Esophagus squamous epithelium (tissue), 4 donors: ENCODE measurements at regions not wholly inside any gene's neighbourhood (a gene's known extent, or its start where the extent isn't known, plus 50 kb on each side); places are given as distances from the start of the nearest gene placed in this dataset.

ENCODE experiments used
- POLR2A ChIP-seq, 4 donors: fragments of 450-650 bp; IDR thresholded peaks; one replicate each; pipeline ENCODE4 v1.6.1; 2017; ENCODE audit warnings: antibody characterized with exemption in 4 of 4, mild to moderate bottlenecking in 4 of 4, moderate library complexity in 3 of 4
- TF ChIP-seq, protein P1 (sequence below), 6 experiments: fragments of 450-650 bp in 4 of 6; fragments of 200-600 bp in 2 of 6; sonication (generic) in 2 of 6; IDR thresholded peaks; one replicate each; pipeline ENCODE4 v1.5.1; 2016 to 2019; ENCODE audit warnings: antibody characterized with exemption in 6 of 6, mild to moderate bottlenecking in 4 of 6, moderate library complexity in 4 of 6

DNA sequence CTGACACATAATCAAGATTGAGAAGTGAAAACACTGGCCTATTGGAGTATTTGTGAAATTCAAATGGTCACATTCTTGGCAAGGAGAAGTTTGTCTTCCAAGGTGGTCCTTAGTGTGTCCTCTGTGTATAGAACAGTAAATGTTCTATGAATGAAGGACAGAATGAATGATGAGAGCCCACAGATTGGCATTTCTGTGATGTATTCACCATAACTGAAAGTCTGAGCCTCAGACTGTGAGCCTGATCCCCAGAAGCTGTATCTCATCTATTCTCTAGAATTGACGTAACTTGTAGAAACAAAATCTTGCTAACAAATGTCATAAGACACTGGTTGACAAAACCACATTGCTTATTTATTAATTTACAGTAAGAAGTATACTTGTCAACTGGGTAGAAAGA, 111.5 kb upstream of the ETV3 start:
- TF ChIP-seq, protein P1, sequence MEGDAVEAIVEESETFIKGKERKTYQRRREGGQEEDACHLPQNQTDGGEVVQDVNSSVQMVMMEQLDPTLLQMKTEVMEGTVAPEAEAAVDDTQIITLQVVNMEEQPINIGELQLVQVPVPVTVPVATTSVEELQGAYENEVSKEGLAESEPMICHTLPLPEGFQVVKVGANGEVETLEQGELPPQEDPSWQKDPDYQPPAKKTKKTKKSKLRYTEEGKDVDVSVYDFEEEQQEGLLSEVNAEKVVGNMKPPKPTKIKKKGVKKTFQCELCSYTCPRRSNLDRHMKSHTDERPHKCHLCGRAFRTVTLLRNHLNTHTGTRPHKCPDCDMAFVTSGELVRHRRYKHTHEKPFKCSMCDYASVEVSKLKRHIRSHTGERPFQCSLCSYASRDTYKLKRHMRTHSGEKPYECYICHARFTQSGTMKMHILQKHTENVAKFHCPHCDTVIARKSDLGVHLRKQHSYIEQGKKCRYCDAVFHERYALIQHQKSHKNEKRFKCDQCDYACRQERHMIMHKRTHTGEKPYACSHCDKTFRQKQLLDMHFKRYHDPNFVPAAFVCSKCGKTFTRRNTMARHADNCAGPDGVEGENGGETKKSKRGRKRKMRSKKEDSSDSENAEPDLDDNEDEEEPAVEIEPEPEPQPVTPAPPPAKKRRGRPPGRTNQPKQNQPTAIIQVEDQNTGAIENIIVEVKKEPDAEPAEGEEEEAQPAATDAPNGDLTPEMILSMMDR (IDR thresholded peaks at IDR 0.05) = no peak
- TF ChIP-seq POLR2A (IDR thresholded peaks at IDR 0.05) = no peak
